CD4-positive, alpha-beta T cell (primary cell): ENCODE measurements at regions not wholly inside any gene's neighbourhood (a gene's known extent, or its start where the extent isn't known, plus 50 kb on each side); places are given as distances from the start of the nearest gene placed in this dataset.

ENCODE experiments used
- ATAC-seq: fragments of 200-7000 bp; cut with Tn5 transposase; one replicate; pipeline ENCODE4 v1.10.0; 2022; ENCODE audit warnings: mild to moderate bottlenecking; ENCODE audit not compliant: poor library complexity
- CTCF ChIA-PET: fragments of 350-600 bp; sonication (Branson Sonifier 250); formaldehyde crosslinking; loops from one replicate; lab custom pipeline; 2021; ENCODE audit warnings: antibody characterized with exemption, inconsistent platforms; lab: Charles Lee
- POLR2A ChIA-PET: fragments of 350-600 bp; sonication (Branson Sonifier 250); formaldehyde crosslinking; loops from one replicate; lab custom pipeline; 2021; ENCODE audit warnings: antibody characterized with exemption, inconsistent platforms; lab: Charles Lee
- DNase-seq, 14 experiments: peaks; one replicate each; pipeline ENCODE4 v3.0.0-alpha.2; 2013 to 2020; ENCODE audit warnings: mixed read lengths in 2 of 14
- H3K27ac ChIP-seq, 2 donors: one replicate each; pipeline versions ENCODE4 v1.5.1 to v1.7.0; 2013; ENCODE audit warnings: low read length in 2 of 2, low read depth in 1 of 2, mild to moderate bottlenecking in 1 of 2
- H3K27me3 ChIP-seq, 2 experiments: 1 replicate in 1 of 2; 2 replicates in 1 of 2; pipeline versions ENCODE4 v1.6.1 to v1.7.0; 2013; ENCODE audit warnings: low read length in 2 of 2, control low read depth in 1 of 2, mild to moderate bottlenecking in 1 of 2, moderate library complexity in 1 of 2; ENCODE audit not compliant: insufficient read depth in 2 of 2, control insufficient read depth in 1 of 2
- H3K36me3 ChIP-seq: one replicate; pipeline ENCODE4 v1.6.1; 2013; ENCODE audit warnings: low read length, control low read depth; ENCODE audit not compliant: insufficient read depth
- H3K4me1 ChIP-seq: one replicate; pipeline ENCODE4 v1.6.1; 2013; ENCODE audit warnings: low read length, control low read depth; ENCODE audit not compliant: insufficient read depth
- H3K4me3 ChIP-seq: one replicate; pipeline ENCODE4 v1.5.1; 2013; ENCODE audit warnings: mild to moderate bottlenecking, low read length, moderate library complexity
- H3K9me3 ChIP-seq, 2 experiments: 1 replicate in 1 of 2; 2 replicates in 1 of 2; pipeline versions ENCODE4 v1.6.1 to v1.7.0; 2013; ENCODE audit warnings: low read length in 2 of 2, mild to moderate bottlenecking in 2 of 2, control low read depth in 1 of 2, moderate library complexity in 1 of 2; ENCODE audit not compliant: control insufficient read depth in 1 of 2, insufficient read depth in 1 of 2
- H3K27ac Mint-ChIP-seq: one replicate; pipeline ENCODE4 v1.8.0; 2020; ENCODE audit warnings: mixed read lengths
- H3K27me3 Mint-ChIP-seq: one replicate; pipeline ENCODE4 v1.8.0; 2021; ENCODE audit warnings: mixed read lengths
- H3K36me3 Mint-ChIP-seq: one replicate; pipeline ENCODE4 v1.8.0; 2021; ENCODE audit warnings: low read depth, mixed read lengths
- H3K4me1 Mint-ChIP-seq: one replicate; pipeline ENCODE4 v1.8.0; 2021; ENCODE audit warnings: low read depth, mixed read lengths
- H3K4me3 Mint-ChIP-seq: one replicate; pipeline ENCODE4 v1.8.0; 2020; ENCODE audit warnings: mild to moderate bottlenecking, mixed read lengths
- H3K9me3 Mint-ChIP-seq: one replicate; pipeline ENCODE4 v1.8.0; 2020; ENCODE audit warnings: mixed read lengths
- CTCF ChIP-seq: fragments of 200-600 bp; IDR thresholded peaks from one replicate; pipeline ENCODE4 v1.8.0; 2022; ENCODE audit warnings: antibody characterized with exemption, mild to moderate bottlenecking
- intact Hi-C, 2 experiments: fragments of 100-400 bp; cut with DNase I in 1 of 2; cut with micrococcal nuclease in 1 of 2; formaldehyde crosslinking; loops; one replicate each; pipeline versions ENCODE4 v1.15.1 to v1.9.0; 2023 to 2025; cut with DNase I, micrococcal nuclease

- TF ChIP-seq CTCF, result no peak
- DNase-seq (no peak), ATAC-seq (no peak)
- no peaks in the 10 kb centered on the region for H3K36me3 Mint-ChIP-seq
- no peaks in the 10 kb centered on the region for H3K27me3 Mint-ChIP-seq
- no peaks in the 10 kb centered on the region for H3K27me3 ChIP-seq
- POLR2A ChIA-PET, result no interaction called here
- H3K27ac ChIP-seq, result no peak overlapping the region
- H3K9me3 ChIP-seq, result peaks cover 0 to 1% of the 10 kb centered on the region in 2 experiments
- no peak overlapping the region for H3K27ac Mint-ChIP-seq
- H3K4me3 ChIP-seq, result no peak overlapping the region
- no peaks in the 10 kb centered on the region for H3K4me1 Mint-ChIP-seq
- peaks cover 5% of the 10 kb centered on the region for H3K9me3 Mint-ChIP-seq
- no peak overlapping the region for H3K4me3 Mint-ChIP-seq
- H3K36me3 ChIP-seq, result no peaks in the 10 kb centered on the region
- no peaks in the 10 kb centered on the region for H3K4me1 ChIP-seq
- intact Hi-C loops, result no loop called here
- CTCF ChIA-PET, result no interaction called here
These were observed 83.5 kb upstream of the NAALADL2 start for GRCh38 chr3:174775603-174776002.

GRCh38 chr3:174776123-174776522 is 83.0 kb upstream of the NAALADL2 start:
- Histone ChIP-seq H3K27ac (no peak overlapping the region), H3K27me3 (no peaks in the 10 kb centered on the region), H3K9me3 (no peaks in the 10 kb centered on the region), H3K36me3 (no peaks in the 10 kb centered on the region), H3K4me3 (no peak overlapping the region), H3K4me1 (no peaks in the 10 kb centered on the region)
- H3K4me3 Mint-ChIP-seq, result no peak overlapping the region
- intact Hi-C loops, result no loop called here
- no peak for DNase-seq
- ChIA-PET CTCF (no interaction called here), POLR2A (no interaction called here)
- H3K4me1 Mint-ChIP-seq, result no peaks in the 10 kb centered on the region
- peaks cover 5% of the 10 kb centered on the region for H3K9me3 Mint-ChIP-seq
- no peak for ATAC-seq
- H3K36me3 Mint-ChIP-seq, result no peaks in the 10 kb centered on the region
- no peak overlapping the region for H3K27ac Mint-ChIP-seq
- TF ChIP-seq CTCF, result no peak
- no peaks in the 10 kb centered on the region for H3K27me3 Mint-ChIP-seq

GRCh38 chr3:174776636-174777035 is 82.5 kb upstream of the NAALADL2 start:
- Mint-ChIP-seq H3K36me3 (no peaks in the 10 kb centered on the region), H3K4me3 (no peak overlapping the region), H3K4me1 (no peaks in the 10 kb centered on the region), H3K9me3 (peaks cover 7% of the 10 kb centered on the region), H3K27me3 (no peaks in the 10 kb centered on the region), H3K27ac (no peak overlapping the region)
- CTCF ChIA-PET, result no interaction called here
- no peaks in the 10 kb centered on the region for H3K4me1 ChIP-seq
- H3K9me3 ChIP-seq, result no peaks in the 10 kb centered on the region
- H3K36me3 ChIP-seq, result no peaks in the 10 kb centered on the region
- H3K27ac ChIP-seq, result no peak overlapping the region
- no peak for TF ChIP-seq CTCF
- ATAC-seq (no peak), DNase-seq (no peak)
- H3K4me3 ChIP-seq, result no peak overlapping the region
- intact Hi-C loops, result no loop called here
- H3K27me3 ChIP-seq, result no peaks in the 10 kb centered on the region
- POLR2A ChIA-PET, result no interaction called here
